ENCODE measurements at regions not wholly inside any gene's neighbourhood (a gene's known extent, or its start where the extent isn't known, plus 50 kb on each side); places are given as distances from the start of the nearest gene placed in this dataset.

GRCh38 chr12:78371284-78371683 lies 493.3 kb upstream of the SYT1 start:
- H3K4me3 ChIP-seq (ENCODE audit: low read depth in 2 of 2, low read length in 1 of 2), result no peak overlapping the region
- CTCF ChIA-PET, result interaction anchor here (0.6 kb wide), 1 partner anchor 32 kb away, joined by 3 read pairs; no protein-coding TSS in a partner anchor
- no peak overlapping the region for H3K27ac ChIP-seq (ENCODE audit: low read depth in 2 of 2, low read length in 1 of 2)
- POLR2A ChIA-PET, result no interaction called here
- H3K9me2 ChIP-seq, result no peaks in the 10 kb centered on the region
- H3K4me1 ChIP-seq (ENCODE audit: control insufficient read depth in 1 of 2, insufficient read depth in 2 of 2, low read depth in 1 of 2, low read length in 1 of 2), result no peaks in the 10 kb centered on the region
- no peak for TF ChIP-seq TEAD4 (IDR thresholded peaks at IDR 0.05; ENCODE audit: borderline replicate concordance, insufficient read depth)
- TF ChIP-seq FOSL2 (IDR thresholded peaks at IDR 0.05; ENCODE audit: borderline replicate concordance, low read depth), result no peak
- no peak for TF ChIP-seq MXI1 (IDR thresholded peaks at IDR 0.05; ENCODE audit: low read depth, low read length)
- no peak for TF ChIP-seq MAX (IDR thresholded peaks at IDR 0.05; ENCODE audit: low read depth)
- TF ChIP-seq, protein P1, sequence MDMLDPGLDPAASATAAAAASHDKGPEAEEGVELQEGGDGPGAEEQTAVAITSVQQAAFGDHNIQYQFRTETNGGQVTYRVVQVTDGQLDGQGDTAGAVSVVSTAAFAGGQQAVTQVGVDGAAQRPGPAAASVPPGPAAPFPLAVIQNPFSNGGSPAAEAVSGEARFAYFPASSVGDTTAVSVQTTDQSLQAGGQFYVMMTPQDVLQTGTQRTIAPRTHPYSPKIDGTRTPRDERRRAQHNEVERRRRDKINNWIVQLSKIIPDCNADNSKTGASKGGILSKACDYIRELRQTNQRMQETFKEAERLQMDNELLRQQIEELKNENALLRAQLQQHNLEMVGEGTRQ (IDR thresholded peaks at IDR 0.05; ENCODE audit: borderline replicate concordance, low read depth, low read length), result no peak
- TF ChIP-seq FOXJ3 (CRISPR knock-in tag; IDR thresholded peaks at IDR 0.05), result no peak
- no peak for TF ChIP-seq MEF2A (IDR thresholded peaks at IDR 0.05; ENCODE audit: borderline replicate concordance, low read depth)
- H4K20me1 ChIP-seq (ENCODE audit: insufficient read depth), result no peaks in the 10 kb centered on the region
- H3K9me3 ChIP-seq, result no peaks in the 10 kb centered on the region
- H3K27me3 ChIP-seq (ENCODE audit: insufficient read depth), result no peaks in the 10 kb centered on the region
- H3K4me2 ChIP-seq, result no peak overlapping the region
- no peak overlapping the region for H3K9ac ChIP-seq
- DNase-seq, result no peak
- WGBS (ENCODE audit: low lambda C conversion rate), result 96% methylated on average over 3 of the region's 3 CpGs
- H3K79me2 ChIP-seq (ENCODE audit: insufficient read depth), result no peaks in the 10 kb centered on the region
- H3F3A ChIP-seq (replicated peaks; ENCODE audit: insufficient read depth), result no peaks in the 10 kb centered on the region
- no peaks in the 10 kb centered on the region for H3K36me3 ChIP-seq (replicated peaks in 1 of 2; ENCODE audit: control insufficient read depth in 1 of 2, insufficient read depth in 2 of 2, low read length in 1 of 2)
- no peak overlapping the region for H2AFZ ChIP-seq (ENCODE audit: low read depth)

- Histone ChIP-seq H3K4me2 (no peak overlapping the region), H3K4me3 (ENCODE audit: low read depth in 2 of 2, low read length in 1 of 2) (no peak overlapping the region), H3K9ac (no peak overlapping the region), H3K27me3 (ENCODE audit: insufficient read depth) (no peaks in the 10 kb centered on the region), H3K9me3 (no peaks in the 10 kb centered on the region), H3K79me2 (ENCODE audit: insufficient read depth) (no peaks in the 10 kb centered on the region), H4K20me1 (ENCODE audit: insufficient read depth) (no peaks in the 10 kb centered on the region), H3K4me1 (ENCODE audit: control insufficient read depth in 1 of 2, insufficient read depth in 2 of 2, low read depth in 1 of 2, low read length in 1 of 2) (no peaks in the 10 kb centered on the region), H3K36me3 (replicated peaks in 1 of 2; ENCODE audit: control insufficient read depth in 1 of 2, insufficient read depth in 2 of 2, low read length in 1 of 2) (no peaks in the 10 kb centered on the region), H3K27ac (ENCODE audit: low read depth in 2 of 2, low read length in 1 of 2) (no peak overlapping the region), H3K9me2 (no peaks in the 10 kb centered on the region), H3F3A (replicated peaks; ENCODE audit: insufficient read depth) (no peaks in the 10 kb centered on the region), H2AFZ (ENCODE audit: low read depth) (no peak overlapping the region)
- CTCF ChIA-PET, result no interaction called here
- DNase-seq, result no peak
- POLR2A ChIA-PET, result no interaction called here
- WGBS (ENCODE audit: low lambda C conversion rate), result 64% methylated on average over 1 of the region's 1 CpG
- no peak for TF ChIP-seq TEAD4 (IDR thresholded peaks at IDR 0.05; ENCODE audit: borderline replicate concordance, insufficient read depth)
- TF ChIP-seq NRF1 (IDR thresholded peaks at IDR 0.05; ENCODE audit: low read depth, low read length), result no peak
- no peak for TF ChIP-seq SMC3 (IDR thresholded peaks at IDR 0.05; ENCODE audit: low read depth, low read length)
- TF ChIP-seq RCOR1 (IDR thresholded peaks at IDR 0.05; ENCODE audit: low read length), result no peak
- no peak for TF ChIP-seq CHD2 (IDR thresholded peaks at IDR 0.05; ENCODE audit: low read length, partially characterized antibody)
- TF ChIP-seq FOSL2 (IDR thresholded peaks at IDR 0.05; ENCODE audit: borderline replicate concordance, low read depth), result no peak
- TF ChIP-seq MEF2A (IDR thresholded peaks at IDR 0.05; ENCODE audit: borderline replicate concordance, low read depth), result no peak
- no peak for TF ChIP-seq TAF1 (IDR thresholded peaks at IDR 0.05; ENCODE audit: borderline replicate concordance, low read depth, low read length)
- no peak for TF ChIP-seq GABPA (IDR thresholded peaks at IDR 0.05; ENCODE audit: low read depth)
- TF ChIP-seq ELF1 (IDR thresholded peaks at IDR 0.05), result no peak
- TF ChIP-seq RXRA (IDR thresholded peaks at IDR 0.05; ENCODE audit: borderline replicate concordance, low read depth), result no peak
- TF ChIP-seq, protein P1 (IDR thresholded peaks at IDR 0.05; ENCODE audit: borderline replicate concordance, low read depth, low read length), result no peak
- no peak for TF ChIP-seq RFX5 (IDR thresholded peaks at IDR 0.05; ENCODE audit: low read length)
- no peak for TF ChIP-seq ZBTB33 (IDR thresholded peaks at IDR 0.05; ENCODE audit: borderline replicate concordance, low read depth)
- no peak for TF ChIP-seq CTCF (IDR thresholded peaks at IDR 0.05)
- TF ChIP-seq EZH2phosphoT487 (IDR thresholded peaks at IDR 0.05; ENCODE audit: borderline replicate concordance, low read depth), result no peak
Measured at GRCh38 chr12:78375461-78375860, 489.1 kb upstream of the SYT1 start.
